HG02938 (cell line): ENCODE measurements at regions not wholly inside any gene's neighbourhood (a gene's known extent, or its start where the extent isn't known, plus 50 kb on each side); places are given as distances from the start of the nearest gene placed in this dataset.

Experiments
- ATAC-seq: cut with Tn5 transposase; IDR thresholded peaks from one replicate; pipeline ENCODE4 v1.9.1; 2021; ENCODE audit warnings: mild to moderate bottlenecking, moderate library complexity; ENCODE audit not compliant: unreplicated experiment

DNA sequence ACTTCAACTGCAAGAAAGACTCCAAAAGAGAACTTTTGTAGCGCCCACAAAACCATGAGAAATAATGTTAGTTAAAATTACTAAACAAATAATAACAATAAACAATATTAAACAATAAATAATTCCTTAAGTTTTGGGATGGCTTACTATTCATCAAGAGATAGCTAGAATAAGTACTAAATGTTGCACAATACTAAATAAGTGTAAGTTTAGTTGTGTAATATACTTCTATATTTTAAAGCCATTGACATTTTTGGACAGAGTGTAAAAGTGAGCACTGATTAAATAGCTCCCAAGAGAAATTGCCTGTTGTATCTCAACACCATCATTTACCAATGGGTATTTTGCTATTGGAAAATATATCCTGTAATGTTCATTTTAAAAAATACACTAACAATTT, 166.7 kb downstream of the ALG10 start:
- ATAC-seq: no peak

DNA sequence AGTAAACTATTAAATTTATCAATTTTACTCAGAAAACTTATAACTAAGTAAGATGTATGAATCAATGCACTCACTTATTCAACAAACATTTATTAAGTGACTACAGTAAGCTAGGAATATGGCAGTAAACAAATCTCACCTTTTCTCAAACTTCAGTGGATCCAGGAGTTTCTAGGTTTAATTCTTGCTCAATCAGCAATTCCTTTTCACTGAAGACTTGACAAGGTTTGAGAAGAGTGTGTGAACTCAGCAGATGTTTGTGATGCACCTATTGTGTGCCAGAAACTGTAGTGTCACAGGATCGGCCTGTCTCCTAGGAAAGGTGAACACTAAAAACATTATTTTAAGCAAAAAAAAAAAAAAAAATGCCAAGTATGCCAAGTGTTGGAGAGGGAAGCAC, 167.8 kb downstream of the ALG10 start:
- no peak for ATAC-seq

DNA sequence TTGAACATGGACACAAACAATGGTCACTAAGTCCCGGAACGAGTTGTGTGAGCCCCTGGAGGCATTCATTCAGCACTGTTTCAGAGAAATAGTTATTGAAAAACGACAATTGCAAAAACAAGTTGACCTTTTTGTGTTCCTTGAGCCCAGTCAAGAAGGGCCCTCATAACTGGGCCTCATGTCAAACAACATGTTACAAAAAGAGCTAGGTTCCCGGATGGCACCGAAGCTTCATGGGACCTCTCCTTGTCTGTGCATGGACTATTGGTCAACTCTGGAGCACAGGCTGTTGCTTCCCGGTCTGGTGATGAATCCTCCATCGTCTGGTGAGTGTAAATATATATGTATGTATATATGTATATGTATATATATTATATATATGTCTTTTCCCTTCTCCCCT, 176.6 kb downstream of the ALG10 start:
- no peak for ATAC-seq

DNA sequence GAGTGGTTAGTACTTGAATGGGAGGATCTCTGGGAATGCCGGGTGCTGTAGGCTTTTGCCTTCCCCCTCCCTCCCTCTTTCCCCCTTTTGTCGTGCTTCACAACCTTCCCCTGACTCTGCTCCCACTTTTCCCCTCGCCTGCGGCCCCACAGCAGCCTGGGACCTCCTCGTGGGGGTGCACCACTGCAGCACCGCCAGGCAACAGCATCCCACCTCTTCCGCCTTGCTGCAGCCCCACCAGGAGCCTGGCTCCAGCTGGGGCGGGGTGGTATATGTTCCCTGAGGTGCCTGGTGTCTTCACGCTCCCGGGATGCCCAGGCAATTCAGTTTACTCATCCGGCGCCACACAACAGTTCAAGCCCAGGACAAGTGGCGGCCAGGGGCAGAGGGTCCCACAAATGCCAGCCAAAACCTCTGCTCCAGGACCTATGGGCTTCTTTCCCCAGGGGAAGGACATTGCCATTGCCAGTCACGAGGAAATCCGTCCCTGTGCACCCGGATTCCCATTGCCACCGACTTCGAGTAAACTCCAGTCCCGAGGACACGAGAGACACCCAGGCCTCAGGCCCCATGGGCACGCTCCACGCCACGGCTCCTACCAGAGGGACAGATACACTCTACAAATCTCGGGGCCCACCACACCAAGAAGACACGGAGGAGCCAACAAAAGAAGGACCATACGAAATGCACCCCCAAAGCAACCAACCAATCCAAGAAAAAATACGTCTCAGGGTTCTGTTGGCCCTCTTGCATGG, 181.7 kb downstream of the ALG10 start:
- ATAC-seq: no peak

DNA sequence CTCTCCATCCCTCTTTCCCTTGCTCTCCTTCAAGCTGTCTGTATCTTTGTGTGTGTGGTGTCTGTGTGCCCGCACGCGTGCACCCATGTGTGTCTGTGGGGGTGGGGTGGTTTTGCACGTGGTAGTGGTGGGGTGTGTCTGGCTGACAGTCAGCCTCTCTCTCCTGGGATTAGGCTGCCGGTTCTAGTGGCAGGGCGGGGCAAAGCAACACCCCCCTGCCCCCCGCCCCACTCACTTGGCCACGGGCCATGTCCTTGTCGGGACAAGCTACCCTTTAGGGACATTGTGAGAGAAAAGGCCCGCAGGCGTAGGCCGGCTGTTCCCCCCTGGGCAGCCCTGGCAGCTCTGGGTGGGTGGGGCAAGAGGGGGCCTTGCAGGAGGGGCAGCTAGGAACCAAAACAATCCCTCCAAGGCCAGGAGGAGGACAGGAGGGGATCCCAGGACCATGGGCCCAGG, 182.6 kb downstream of the ALG10 start:
- no peak for ATAC-seq

DNA sequence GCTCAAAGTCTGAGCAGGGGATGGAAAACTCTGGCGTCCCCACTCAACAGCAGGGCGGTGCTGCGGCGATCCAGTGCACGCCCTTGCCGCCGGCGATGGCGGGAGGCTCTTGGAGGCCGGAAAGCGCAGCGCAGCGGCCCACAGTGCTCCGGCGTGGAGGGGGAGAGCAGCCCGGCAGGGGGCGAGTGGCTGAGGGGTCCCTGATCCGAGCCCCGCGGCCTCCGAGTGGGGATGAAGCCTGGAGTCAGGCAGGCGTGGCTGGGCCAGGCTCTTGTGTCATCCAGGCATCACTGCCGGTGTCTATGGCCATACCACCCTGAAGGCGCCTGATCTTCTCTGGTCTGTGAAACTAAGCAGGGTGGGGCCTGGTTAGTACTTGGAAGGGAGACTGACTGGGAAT, 183.1 kb downstream of the ALG10 start:
- ATAC-seq: no peak

DNA sequence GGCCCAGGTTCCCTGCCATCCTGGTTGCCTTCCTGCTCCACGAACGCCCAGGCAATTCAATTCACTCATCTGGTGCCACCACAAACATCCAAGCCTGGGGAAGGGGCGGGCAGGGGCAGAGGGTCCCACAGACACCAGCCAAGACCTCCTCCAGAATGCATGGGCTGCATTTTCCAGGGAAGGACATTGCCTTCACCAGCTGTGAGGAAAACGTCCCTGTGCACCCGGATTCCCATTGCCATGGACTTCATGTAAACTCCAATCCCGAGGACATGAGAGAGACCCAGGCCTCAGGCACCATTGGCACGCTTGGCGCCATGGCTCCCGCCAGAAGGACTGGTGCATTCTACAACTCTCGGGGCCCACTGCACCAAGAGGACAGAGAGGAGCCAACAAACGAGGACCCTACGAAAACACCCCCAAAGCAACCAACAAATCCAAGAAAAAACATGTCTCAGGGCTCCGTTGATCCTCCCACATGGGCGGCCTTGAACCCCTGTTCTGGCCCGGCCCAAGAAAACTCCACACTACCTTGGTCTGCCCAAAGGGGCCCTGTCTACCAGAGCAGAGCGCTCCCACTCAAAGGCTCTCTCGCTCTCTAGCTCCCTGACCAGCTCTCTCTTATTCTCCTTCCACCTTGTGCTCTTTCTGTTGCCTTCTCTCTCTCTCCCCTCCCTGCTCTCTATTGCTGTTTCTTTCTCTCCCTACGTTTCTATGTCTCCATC, 183.9 kb downstream of the ALG10 start:
- no peak for ATAC-seq

DNA sequence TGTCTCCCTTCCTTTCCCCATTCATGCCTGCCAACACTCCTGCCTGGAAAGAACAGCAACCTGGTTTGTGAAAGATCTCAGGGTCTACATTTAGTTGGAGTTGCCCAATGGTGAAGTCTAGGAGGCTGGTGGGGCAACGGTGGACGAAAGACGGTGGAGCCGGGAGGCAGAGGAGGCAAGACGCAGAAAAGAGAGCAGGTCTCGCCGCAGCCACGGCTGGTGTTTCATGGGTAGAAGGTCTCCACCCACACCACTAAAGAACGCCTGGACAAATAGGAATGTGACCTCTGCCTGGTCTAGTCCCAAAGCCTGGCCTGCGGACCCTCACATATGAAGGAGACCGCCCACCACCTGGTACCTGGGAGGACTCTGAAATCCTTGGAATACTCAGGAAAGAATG, 185.6 kb downstream of the ALG10 start:
- no peak for ATAC-seq

DNA sequence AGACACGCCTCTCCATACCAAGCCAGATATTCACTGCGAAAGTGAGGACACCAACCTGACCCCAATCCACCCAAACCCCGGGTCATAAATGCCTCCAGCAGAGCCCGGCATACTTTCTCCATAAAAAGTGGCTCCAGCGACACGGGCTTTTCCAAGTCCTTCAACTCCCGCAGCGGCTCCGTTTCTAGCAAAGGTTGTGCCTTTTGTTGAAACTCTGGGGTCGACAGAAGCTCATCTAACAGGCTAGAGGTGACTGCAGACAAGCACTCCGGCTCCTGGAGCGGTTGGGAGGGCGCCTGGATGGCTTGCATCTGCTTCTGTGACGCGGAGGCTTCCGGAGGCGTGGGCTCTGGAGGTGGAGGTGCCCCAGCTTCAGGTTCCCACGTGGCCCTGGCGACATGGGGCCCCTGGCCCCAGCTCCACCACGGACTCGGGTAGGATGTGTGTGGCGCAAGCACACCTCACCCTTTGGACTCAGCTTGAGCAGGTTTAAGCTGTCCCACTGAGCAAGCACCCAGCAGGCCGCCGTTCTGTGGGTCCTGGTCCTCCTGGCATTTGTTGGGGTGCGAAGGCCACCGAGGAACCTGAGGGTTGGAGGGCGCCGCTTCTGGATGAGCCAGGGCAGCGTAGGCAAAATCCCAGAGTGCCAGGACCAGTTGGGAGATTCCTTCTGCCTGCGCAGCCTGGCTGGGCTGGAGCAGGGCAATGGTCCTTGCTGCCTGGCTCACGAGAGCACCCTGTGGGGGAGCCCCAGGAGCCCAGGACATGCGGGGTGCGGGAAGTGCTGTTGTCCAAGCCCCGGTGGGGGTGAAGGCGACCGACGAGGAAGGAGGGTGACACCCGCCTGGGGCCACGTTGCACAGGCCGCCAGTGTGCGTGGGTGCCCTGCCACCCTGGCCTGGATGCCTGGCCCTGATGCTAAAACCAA, 186.3 kb downstream of the ALG10 start:
- ATAC-seq: no peak

DNA sequence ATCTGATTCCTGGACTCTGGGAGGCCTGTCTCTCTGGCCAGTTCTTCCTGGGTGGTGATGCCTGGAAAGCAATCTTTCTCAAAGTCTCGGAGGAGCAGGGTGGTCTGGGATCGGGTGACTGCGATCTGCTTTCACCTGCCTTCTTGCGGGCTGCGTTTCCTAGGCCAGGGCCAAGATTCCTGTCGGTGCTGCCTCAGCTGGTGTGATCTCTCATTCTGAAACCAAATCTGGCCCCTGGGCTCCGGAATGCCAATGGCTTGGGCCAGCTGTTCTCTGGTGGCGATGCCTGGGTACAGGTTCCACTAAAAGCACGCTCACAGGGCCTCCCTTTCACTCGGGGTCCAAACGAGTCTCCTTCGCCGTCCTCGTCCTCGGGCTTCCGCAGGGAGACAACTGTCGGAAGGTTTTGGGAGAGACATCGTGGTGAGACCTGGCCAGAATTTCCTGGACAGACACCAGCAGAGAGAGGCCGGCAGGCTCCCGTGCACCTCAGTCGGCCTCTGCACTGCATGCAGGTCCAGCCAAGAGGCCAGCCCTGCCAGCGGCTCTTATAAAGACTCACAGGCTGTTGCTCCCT, 187.1 kb downstream of the ALG10 start:
- no peak for ATAC-seq

DNA sequence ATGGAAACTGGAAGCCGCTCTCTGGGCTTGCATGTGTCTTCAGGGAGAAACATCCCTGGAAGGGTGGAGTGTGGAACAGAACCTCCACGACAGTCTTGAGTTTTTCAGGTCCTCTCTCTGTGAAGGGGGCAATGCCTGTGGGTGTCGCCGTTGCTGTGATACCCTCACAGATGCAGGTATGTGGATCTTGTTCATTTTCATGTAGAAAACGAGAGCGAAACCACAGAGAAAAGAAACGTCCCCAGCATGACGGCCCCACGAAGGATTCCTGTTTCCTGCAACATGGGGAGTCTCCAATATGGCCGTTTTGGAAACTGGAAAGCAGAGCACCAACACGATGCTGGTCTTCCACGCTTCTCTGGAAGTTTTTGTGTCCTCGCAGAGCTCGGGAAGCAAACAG, 187.9 kb downstream of the ALG10 start:
- no peak for ATAC-seq

DNA sequence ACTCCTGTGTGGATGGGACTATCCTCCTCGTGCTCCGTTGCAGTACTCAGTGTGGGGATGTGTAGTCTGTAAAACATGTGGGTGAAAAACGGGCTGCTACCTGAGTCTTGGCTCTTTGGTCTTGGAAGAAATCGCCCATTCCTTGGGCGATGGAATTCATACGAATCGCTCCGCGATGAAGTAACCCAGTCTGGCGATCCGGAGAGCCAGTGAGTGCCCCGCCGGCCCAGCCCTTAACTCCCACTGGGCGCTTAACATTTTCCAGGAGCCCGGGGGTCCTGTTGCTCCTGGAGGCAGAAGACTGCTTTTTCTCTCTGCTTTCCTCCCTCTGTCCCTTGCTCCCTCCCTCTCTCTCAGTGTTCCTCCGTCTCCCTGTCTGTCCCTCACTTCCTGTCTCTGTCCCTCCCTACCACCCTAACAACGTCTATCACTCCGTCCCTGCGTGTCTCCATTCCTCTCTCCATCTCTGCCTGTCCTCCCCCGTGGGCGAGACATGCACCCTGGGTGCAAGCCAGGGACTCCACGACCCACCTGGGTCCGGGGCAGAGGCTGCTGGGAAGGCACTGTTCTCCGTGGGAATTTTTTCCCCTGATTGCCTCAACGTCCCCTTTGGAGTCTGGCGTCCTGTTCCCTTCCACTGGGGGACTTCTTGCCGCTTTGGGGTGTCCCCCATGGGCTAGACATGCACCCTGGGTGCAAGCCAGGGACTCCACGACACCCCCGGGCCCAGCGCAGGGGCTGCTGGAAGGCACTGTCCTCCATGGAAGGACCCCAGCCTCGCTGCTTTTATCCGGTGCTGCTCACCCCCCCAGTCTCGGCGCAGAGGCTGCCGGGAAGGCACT, 188.6 kb downstream of the ALG10 start:
- no peak for ATAC-seq

DNA sequence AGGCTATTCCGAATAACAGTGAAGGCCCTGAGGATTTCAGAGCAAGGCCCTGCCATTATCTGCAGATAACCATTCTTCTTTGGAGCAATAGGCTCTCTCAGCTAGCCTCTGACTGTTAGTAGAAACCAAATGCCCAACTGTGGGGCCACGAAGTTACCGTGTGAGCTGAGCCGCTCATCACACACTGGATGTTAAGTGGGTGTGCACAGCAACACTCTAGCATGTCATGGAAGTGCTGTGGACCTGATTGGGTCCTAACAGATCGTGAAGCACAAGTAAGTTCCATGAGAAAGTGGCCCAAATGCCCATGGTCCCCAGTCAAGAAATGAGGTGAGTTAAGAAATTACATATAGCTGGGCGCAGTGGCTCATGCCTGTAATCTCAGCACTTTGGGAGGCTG, 190.4 kb downstream of the ALG10 start:
- no peak for ATAC-seq

DNA sequence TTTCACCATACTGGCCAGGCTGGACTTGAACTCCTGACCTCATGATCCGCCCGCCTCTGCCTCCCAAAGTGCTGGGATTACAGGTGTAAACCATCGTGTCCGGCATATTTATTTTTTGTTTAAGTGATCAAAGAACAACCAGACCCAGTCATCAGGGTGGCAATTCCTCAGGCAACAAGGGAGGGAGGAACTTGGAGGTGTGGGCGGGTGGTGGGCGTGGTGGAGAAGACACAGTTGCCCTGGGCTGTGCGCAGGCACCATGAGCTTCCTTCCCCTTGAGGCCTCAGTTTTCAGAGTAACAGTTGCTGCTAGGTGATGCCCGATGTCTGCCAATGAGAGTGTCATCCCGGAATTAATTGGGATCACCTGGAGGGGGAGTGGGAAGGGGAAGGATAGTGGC, 191.7 kb downstream of the ALG10 start:
- no peak for ATAC-seq

DNA sequence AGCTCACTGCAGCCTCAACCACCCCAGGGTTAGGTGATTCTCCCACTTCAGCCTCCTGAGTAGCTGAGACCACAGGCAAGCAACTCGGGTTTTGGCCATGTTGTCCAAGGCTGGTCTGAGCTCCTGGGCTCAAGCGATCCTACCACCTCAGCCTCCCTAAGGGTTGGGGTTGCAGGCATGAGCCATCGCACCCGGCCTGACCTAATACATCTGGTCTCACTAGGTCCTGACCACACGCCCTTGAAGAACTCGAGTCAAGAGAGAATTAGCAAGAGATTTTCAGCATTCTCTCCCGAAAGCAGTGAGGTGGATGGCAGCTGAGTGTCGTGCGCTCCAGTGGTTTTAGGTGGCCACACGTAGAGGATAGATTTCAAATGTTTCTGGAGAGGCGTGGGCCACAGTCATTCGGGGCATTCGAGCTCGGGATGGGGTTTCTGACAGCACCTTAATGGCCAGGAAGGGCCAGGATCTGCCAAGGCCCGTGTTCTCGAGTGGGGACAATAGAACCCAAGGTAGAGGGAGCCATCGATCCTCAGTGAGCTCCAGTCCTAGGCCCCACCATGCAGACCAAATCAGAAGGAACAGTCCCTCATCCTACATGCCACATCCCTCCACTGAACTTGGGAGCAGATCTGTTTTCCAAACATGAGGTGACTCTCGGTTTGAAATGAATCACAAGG, 193.1 kb downstream of the ALG10 start:
- ATAC-seq: no peak

DNA sequence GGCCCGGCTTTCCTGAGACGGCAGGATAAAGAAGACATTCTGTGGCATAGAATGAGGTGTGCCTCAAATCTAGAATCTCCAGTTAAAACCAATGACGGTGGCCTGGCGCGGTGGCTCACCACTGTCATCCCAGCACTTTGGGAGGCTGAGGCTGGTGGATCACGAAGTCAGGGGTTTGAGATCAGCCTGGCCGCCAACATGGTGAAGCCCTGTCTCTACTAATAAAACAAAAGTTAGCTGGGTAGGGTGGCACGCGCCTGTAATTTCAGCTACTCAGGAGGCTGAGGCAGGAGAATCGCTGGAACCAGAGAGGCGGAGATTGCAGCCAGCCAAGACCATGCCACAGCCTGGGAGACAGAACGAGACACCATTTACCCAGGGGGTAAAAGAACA, 193.6 kb downstream of the ALG10 start:
- ATAC-seq: no peak

DNA sequence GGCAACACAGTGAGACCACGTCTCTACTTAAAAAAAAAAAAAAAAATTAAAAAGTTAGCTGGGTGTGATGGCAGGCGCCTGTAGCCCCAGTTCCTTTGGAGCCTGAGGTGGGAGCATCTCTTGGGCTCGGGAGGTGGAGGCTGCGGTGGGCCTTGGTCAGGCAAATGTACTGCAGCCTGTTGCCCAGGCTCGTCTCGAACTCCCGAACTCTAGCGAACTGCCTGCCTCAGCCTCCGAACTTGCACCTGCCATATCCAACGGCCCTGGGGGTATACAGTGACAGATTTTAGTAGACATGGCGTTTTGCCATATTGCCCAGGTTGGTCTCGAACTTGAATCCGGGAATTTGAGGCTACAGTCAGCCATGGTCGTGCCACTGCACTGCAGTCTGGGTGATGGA, 195.4 kb downstream of the ALG10 start:
- ATAC-seq: no peak

DNA sequence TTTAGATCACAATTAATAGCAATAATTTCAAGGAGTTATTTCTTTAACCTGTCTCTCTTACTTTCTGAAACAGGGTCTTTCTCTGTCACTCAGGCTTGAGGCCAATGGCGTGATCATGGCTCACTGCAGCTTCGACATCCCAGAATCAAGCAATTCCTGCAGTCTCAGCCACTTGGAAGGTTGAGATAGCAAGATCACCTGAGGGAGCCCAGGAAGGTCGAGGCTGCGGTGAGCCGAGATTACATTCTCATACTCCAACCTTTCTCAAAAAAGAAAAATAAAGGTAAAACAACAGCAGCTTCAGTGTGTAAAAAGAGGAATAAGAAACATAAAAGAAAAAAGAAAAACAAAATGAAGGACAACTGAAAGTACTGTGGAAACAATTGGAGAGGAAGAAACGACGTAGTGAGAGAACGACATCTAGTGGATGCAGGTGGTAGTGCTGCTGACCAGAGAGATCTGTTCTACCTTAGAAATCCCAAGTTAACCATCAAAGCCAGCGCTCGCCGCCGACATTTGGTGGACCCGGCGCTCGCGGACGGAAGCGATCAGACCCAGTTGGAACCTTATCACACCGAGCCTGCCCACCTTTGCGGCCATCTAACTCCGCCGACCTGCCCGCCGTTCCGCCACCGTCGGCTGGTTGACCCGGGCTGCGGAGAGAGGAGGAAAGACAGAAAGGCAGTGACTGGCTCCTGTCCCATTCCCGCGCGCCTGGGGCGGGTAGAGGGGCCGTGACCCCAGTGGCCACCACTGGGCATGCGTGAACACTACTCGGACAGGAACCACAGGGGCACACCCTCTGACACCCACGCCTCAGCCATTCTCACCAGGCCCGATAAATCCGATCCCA, 196.1 kb downstream of the ALG10 start:
- ATAC-seq: peak; percentile 93
